ELF-1 (cell line): ENCODE measurements at regions not wholly inside any gene's neighbourhood (a gene's known extent, or its start where the extent isn't known, plus 50 kb on each side); places are given as distances from the start of the nearest gene placed in this dataset.

Experiments
- DNase-seq: peaks from one replicate; pipeline ENCODE4 v3.0.0-alpha.2; 2016; ENCODE audit warnings: low read depth, low spot score

GRCh38 chr16:74232806-74233465 lies 63.7 kb upstream of the PSMD7 start:
- DNase-seq, result no peak

DNA sequence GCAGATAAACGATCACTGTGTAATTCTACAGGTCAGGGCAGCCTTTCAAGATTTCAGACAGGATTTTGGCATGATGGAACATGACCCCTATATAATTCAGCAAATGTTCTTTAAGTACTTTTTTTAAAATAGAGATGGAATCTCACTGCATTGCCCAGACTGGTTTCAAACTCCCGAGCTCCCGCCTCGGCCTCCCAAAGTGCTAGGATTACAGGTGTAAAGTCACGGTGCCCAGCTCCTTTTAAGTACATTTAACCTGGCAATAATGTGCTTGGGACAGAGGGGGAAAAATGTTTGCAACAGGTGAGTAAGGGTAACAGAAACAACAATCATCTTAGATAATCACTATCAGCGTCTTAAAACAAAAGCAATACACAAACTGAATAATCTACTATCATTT lies 66.5 kb upstream of the PSMD7 start:
- DNase-seq, result no peak

GRCh38 chr16:74226338-74226954 lies 70.2 kb upstream of the PSMD7 start:
- DNase-seq, result peak; percentile 10

- DNase-seq, result no peak
Measured at GRCh38 chr16:74224828-74225612, 71.6 kb upstream of the PSMD7 start.

DNA sequence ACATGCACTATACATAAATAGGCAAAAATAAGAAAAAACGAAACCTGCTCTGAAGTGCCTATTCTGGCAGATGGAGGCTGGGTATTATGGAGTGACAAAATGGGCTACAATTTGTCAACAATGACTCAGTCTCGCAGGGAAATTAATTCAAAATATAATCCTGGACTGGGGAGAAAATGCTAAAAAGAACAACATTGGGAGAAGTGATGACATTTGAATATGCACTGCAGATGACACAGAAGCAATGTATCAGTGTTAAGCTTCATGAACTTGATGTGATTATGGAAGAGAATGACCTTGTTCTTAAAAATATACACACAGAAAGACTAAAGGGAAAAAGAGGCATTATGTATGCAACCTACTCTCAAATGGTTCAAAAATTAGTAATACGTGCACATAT lies 74.8 kb upstream of the PSMD7 start:
- no peak for DNase-seq

DNA sequence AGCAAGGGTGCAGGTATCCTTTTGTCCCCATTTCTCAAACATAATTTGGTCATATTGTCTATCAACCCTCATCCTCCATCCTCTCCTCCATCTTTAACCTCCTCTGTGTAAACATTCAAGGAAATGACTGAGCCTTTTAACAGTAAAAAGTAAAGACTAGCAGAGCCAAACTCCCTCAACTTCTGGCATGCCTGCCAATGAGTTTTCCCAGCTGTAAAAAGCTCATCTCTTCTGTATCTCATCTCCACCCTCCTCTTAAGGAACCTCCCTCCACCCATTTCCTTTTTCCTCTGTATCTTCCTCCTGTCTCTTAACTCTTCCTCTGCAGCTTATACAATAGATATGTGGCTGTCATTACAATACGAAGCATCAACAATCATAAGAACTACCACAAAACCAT lies 76.9 kb upstream of the PSMD7 start:
- DNase-seq, result no peak

GRCh38 chr16:74218871-74219270 lies 77.7 kb upstream of the PSMD7 start:
- no peak for DNase-seq

DNA sequence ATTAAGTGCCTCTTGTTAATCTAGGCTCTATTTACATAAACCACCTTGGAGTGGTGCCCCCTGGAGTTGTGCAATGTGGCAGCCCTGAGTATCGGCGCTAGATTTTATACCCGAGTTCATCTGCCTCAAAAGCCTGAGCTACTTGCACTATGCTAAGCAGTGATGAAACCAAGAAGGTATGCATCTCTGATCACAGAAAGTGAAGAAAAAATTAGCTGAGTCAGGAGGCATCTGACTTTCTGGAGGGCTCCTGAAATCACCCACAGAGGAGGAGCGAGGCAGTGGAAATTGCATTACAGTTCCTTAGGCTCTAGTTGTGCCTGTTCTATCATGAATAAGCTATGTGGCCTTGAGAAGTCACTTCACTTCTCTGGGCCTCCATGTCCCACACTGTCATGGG lies 80.3 kb upstream of the PSMD7 start:
- no peak for DNase-seq

GRCh38 chr16:74215249-74215648 lies 81.4 kb upstream of the PSMD7 start:
- DNase-seq, result no peak

- no peak for DNase-seq
Measured at GRCh38 chr16:74213372-74213771, 83.2 kb upstream of the PSMD7 start.

DNA sequence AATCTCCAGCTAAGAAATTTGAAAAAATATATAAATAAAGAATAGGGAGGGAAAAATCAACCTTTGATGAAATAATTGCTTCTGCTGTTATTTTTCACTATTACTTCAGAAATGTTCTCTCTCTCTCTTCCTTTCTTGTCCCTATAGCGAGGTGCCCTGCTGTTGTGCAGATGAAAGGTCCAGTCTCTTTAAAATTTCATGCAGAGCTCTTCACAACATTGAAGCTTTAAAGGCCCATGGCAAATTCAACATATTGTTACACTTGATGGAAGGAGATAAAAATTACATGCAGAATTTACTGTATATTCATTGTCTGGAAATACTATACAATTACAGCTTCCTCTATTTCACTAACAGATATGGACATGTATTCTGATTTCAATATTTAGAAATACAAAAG lies 86.4 kb upstream of the PSMD7 start:
- DNase-seq, result no peak

GRCh38 chr16:74202009-74202408 lies 94.6 kb upstream of the PSMD7 start:
- no peak for DNase-seq

DNA sequence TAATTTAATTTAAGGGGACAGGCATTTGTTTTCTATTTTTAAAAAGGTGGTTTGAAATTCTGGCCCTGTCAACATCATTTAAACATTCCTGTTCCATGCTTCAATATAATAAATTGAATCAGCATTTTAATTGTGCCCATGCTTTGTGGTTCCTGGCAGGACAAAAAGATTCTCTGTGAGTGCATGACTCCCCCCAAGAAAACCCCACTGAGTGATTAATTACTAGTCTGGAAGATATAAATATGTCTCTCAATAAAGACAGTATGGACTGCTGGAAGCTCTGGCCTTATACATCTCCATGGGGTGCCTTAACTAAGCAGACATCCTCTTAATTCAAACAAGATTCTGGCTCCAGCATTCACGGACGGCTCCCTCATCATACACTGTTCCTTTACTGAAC lies 95.0 kb upstream of the PSMD7 start:
- no peak for DNase-seq

GRCh38 chr16:74200921-74201320 lies 95.7 kb upstream of the PSMD7 start:
- no peak for DNase-seq

DNA sequence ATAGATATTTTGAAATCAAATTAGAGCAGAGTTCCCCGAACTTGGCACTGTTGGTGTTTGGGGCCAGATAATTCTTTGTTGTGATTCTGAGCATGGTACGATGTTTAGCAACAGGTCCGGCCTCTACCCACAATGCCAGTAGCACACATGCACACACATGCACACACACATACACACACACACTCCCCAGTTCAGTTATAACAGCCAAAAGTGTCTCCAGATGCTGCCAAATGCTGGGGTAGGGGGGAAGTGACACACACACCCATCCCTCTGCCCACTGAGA lies 96.8 kb upstream of the PSMD7 start:
- DNase-seq, result no peak

DNA sequence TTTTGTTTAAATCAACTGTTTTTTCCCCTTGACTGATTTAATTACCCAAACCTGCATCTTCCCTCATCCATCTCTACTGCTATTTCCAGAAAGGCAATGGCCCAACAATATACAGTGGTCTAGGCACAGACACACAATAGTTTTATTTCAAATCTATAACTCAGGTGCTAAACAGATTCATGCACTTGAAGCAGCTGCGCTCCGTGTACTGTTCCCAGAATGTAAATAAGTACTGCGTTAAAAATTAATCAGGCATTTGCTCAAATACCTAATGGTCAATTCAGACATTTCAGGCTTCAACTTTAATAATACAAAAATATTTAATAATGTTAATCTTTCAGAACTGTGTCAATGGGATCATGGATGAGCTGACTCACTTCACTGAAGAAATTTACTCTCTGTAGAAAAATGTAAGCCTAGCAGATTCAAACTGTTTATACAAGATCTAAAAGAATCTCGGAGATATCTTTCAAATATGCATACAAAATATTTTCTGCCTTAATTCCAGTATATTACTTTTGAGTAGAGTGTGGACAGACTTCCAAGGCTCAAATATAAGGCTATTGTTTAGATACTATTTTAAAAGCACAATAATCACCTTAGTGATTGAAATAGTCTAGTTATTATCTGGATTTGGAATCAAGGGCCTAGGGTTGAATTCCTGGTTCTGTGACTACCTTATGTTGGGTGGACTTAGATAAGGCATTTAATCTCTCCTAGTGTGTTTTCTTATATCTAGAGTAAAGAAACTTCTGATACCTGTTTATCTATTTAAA lies 97.4 kb upstream of the PSMD7 start:
- DNase-seq, result no peak

DNA sequence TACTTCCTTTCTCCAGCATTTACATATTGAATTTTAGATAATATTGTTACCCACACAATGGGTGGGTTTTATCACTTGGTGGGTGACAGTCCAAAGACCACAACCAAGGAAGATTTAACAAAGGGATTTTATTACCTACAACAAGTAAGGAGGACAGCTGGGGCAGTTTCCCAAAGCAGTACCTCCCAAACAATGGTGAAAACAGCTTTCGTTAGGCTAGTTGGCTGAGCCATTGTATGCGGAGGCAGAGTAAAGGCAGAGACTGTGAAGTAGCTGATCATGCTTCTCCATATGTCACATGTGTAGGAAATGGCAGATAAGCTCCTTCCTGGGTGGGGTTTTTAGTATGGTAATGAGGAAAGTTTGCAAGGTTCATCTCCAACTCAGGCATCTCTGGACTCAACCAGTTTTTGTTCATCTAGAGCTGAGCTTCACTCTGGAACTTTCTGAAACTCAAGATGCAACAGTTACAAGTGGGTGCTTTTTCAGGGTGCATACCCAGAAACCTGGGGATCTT lies 104.3 kb upstream of the PSMD7 start:
- DNase-seq, result no peak

DNA sequence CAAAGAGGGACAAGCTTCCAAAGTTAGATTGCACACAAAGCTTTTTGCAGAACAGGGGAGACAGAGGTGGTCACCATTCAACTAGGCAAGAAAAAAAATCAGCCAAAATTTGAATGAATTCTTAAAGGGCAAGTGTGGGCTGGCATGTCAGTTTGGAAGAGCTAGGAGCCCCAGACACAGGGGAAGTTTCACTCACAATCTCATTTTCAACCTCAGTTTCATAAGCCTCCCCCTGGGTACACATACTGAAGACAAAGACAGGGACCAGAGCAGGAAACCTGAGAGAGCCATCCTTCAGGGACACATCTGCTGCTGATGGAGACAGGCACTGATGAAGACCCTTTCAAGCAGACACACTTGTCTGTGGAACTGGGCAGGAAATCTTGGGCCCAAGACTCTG lies 106.3 kb upstream of the PSMD7 start:
- no peak for DNase-seq

DNA sequence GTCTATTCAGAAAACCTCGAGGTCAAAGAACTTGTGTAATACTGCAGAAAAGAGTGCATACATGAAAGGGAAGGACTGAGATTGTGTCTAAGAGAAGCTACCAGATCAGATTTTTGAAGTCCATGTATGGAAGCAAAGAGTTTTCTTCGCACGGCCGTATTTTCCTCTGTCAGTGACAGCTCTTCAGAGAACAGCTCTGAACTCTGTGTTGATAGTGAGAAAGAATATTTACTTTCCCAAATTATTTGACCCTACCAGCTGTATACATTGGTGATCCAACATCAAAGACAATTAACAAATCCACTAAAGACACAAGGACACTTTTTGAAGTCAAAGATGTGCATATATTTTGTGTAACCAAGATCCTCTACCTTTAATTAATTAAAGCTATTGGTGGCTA lies 107.8 kb upstream of the PSMD7 start:
- DNase-seq, result no peak

GRCh38 chr16:74186561-74186971 lies 110.0 kb upstream of the PSMD7 start:
- no peak for DNase-seq

DNA sequence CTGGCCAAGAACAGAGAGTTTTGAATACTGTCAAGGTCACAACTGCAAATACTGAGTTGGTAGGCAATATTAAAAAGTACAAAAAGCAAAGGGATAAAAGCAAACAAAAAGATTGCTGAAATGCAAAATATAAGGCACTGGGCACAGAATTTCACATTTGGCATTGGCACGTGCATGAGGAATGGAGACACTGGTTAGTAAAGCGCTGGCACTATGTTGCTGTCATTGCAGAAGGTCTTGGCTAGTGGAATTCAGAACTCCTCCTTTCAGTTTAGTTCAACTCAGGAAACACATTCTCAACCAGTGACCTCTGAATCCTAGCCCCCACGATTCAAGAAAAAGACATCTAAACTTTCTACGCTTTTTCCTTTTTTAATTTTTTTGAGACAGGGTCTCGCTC lies 111.8 kb upstream of the PSMD7 start:
- no peak for DNase-seq
